ENCODE measurements at regions not wholly inside any gene's neighbourhood (a gene's known extent, or its start where the extent isn't known, plus 50 kb on each side); places are given as distances from the start of the nearest gene placed in this dataset.

GRCh38 chr1:95733671-95734070 is 499.7 kb downstream of the RWDD3 start:
- TF ChIP-seq CTCF (IDR thresholded peaks at IDR 0.05; ENCODE audit: low read depth, low read length, missing input control) = no peak
- no peak for TF ChIP-seq HNF4G (IDR thresholded peaks at IDR 0.05)
- TF ChIP-seq FOXA1 (IDR thresholded peaks at IDR 0.05) = no peak
- no peak for TF ChIP-seq ATF3 (IDR thresholded peaks at IDR 0.05)
- no peak for TF ChIP-seq MAX (IDR thresholded peaks at IDR 0.05)
- no peak for TF ChIP-seq FOXA2 (IDR thresholded peaks at IDR 0.05)
- TF ChIP-seq GABPA (IDR thresholded peaks at IDR 0.05 in 1 of 2, conservative IDR thresholded peaks at IDR 0.05 in 1 of 2) = no peak
- TF ChIP-seq SP1 (IDR thresholded peaks at IDR 0.05) = no peak
- TF ChIP-seq NR2F2 (IDR thresholded peaks at IDR 0.05) = no peak
- TF ChIP-seq REST (IDR thresholded peaks at IDR 0.05) = no peak
- TF ChIP-seq JUND (IDR thresholded peaks at IDR 0.05) = no peak
- no peak for TF ChIP-seq ZBTB33 (IDR thresholded peaks at IDR 0.05)
- TF ChIP-seq RAD21 (IDR thresholded peaks at IDR 0.05) = no peak

Data from liver (tissue), 3 donors.